Stimulated activated CD4-positive, alpha-beta T cell treated with anti-CD3 and anti-CD28 coated beads, Interleukin-4, amount 100 ng/mL, for 4 hours (primary cell): ENCODE measurements at regions not wholly inside any gene's neighbourhood (a gene's known extent, or its start where the extent isn't known, plus 50 kb on each side); places are given as distances from the start of the nearest gene placed in this dataset.
A peak's percentile ranks its signal among the peaks of the same experiment; 100 is the strongest.
"Not testable (repeated sequence)": the region's sequence is repeated elsewhere in the genome, so short reads cannot be mapped to it uniquely, and the experiment has no call there.

Source experiments
- DNase-seq, 2 experiments: peaks; one replicate each; pipeline ENCODE4 v3.0.0-alpha.2; 2020

- no peak for DNase-seq
Measured at GRCh38 chr7:142463401-142463850, 205.6 kb upstream of the PRSS58 start.

GRCh38 chr7:142461437-142461836, 203.6 kb upstream of the PRSS58 start:
- no peak for DNase-seq

GRCh38 chr7:142460402-142461117, 202.7 kb upstream of the PRSS58 start:
- DNase-seq: no peak

- no peak for DNase-seq
Measured at GRCh38 chr7:142459551-142459963, 201.7 kb upstream of the PRSS58 start.

GRCh38 chr7:142457146-142457703, 199.4 kb upstream of the PRSS58 start:
- DNase-seq: no peak

- no peak for DNase-seq
Measured at GRCh38 chr7:142455392-142455791, 197.5 kb upstream of the PRSS58 start.

GRCh38 chr7:142454862-142455261, 197.0 kb upstream of the PRSS58 start:
- DNase-seq: peak in 1 of 2 experiments; percentile 21

- DNase-seq: no peak
Measured at GRCh38 chr7:142452791-142453190, 194.9 kb upstream of the PRSS58 start.

GRCh38 chr7:142451817-142452216, 194.0 kb upstream of the PRSS58 start:
- no peak for DNase-seq

- DNase-seq: no peak
Measured at GRCh38 chr7:142451296-142451695, 193.4 kb upstream of the PRSS58 start.

GRCh38 chr7:142450695-142451094, 192.8 kb upstream of the PRSS58 start:
- DNase-seq: no peak

GRCh38 chr7:142450206-142450605, 192.3 kb upstream of the PRSS58 start:
- no peak for DNase-seq

GRCh38 chr7:142448857-142449256, 191.0 kb upstream of the PRSS58 start:
- not testable (repeated sequence) for DNase-seq

GRCh38 chr7:142447762-142448161, 189.9 kb upstream of the PRSS58 start:
- no peak for DNase-seq

GRCh38 chr7:142445019-142445686, 187.3 kb upstream of the PRSS58 start:
- DNase-seq: peak in 1 of 2 experiments; percentile 24

GRCh38 chr7:142443216-142444010, 185.6 kb upstream of the PRSS58 start:
- DNase-seq: no peak

GRCh38 chr7:142442396-142442795, 184.5 kb upstream of the PRSS58 start:
- no peak for DNase-seq

GRCh38 chr7:142440906-142441411, 183.1 kb upstream of the PRSS58 start:
- DNase-seq: peak in 1 of 2 experiments; percentile 8

- no peak for DNase-seq
Measured at GRCh38 chr7:142440219-142440905, 182.5 kb upstream of the PRSS58 start.

GRCh38 chr7:142439739-142440138, 181.9 kb upstream of the PRSS58 start:
- no peak for DNase-seq

GRCh38 chr7:142438923-142439515, 181.2 kb upstream of the PRSS58 start:
- no peak for DNase-seq
